ENCODE measurements at regions not wholly inside any gene's neighbourhood (a gene's known extent, or its start where the extent isn't known, plus 50 kb on each side); places are given as distances from the start of the nearest gene placed in this dataset.

- no peak for DNase-seq
These were observed 80.4 kb upstream of the POU3F1 start for GRCh38 chr1:38126970-38127369.

GRCh38 chr1:38125837-38126520, 79.4 kb upstream of the POU3F1 start:
- no peak for DNase-seq

- no peak for DNase-seq
These were observed 78.4 kb upstream of the POU3F1 start for GRCh38 chr1:38125016-38125415.

GRCh38 chr1:38123356-38124135, 77.0 kb upstream of the POU3F1 start:
- no peak for DNase-seq

GRCh38 chr1:38121231-38121680, 74.7 kb upstream of the POU3F1 start:
- DNase-seq: no peak

- no peak for DNase-seq
These were observed 74.1 kb upstream of the POU3F1 start for GRCh38 chr1:38120552-38121230.

- DNase-seq: no peak
These were observed 72.4 kb upstream of the POU3F1 start for GRCh38 chr1:38118976-38119375.

GRCh38 chr1:38117444-38117887, 70.9 kb upstream of the POU3F1 start:
- peak; percentile 86 for DNase-seq

- no peak for DNase-seq
These were observed 69.1 kb upstream of the POU3F1 start for GRCh38 chr1:38115682-38116202.

GRCh38 chr1:38115226-38115625, 68.6 kb upstream of the POU3F1 start:
- no peak for DNase-seq

GRCh38 chr1:38114241-38115026, 67.8 kb upstream of the POU3F1 start:
- DNase-seq: no peak

- DNase-seq: no peak
These were observed 66.6 kb upstream of the POU3F1 start for GRCh38 chr1:38113159-38113666.

GRCh38 chr1:38111589-38111988, 65.0 kb upstream of the POU3F1 start:
- DNase-seq: no peak

GRCh38 chr1:38105267-38105666, 58.7 kb upstream of the POU3F1 start:
- no peak for DNase-seq

GRCh38 chr1:38102636-38103035, 56.0 kb upstream of the POU3F1 start:
- no peak for DNase-seq

- DNase-seq: no peak
These were observed 54.6 kb upstream of the POU3F1 start for GRCh38 chr1:38101037-38101785.

GRCh38 chr1:38098101-38098847, 51.7 kb upstream of the POU3F1 start:
- no peak for DNase-seq

GRCh38 chr1:38097284-38097898, 50.8 kb upstream of the POU3F1 start:
- DNase-seq: no peak

Measured in NCI-H1105 treated with DMSO at 0.1 percent for 48 hours (cell line).